ENCODE measurements at regions not wholly inside any gene's neighbourhood (a gene's known extent, or its start where the extent isn't known, plus 50 kb on each side); places are given as distances from the start of the nearest gene placed in this dataset.

DNA sequence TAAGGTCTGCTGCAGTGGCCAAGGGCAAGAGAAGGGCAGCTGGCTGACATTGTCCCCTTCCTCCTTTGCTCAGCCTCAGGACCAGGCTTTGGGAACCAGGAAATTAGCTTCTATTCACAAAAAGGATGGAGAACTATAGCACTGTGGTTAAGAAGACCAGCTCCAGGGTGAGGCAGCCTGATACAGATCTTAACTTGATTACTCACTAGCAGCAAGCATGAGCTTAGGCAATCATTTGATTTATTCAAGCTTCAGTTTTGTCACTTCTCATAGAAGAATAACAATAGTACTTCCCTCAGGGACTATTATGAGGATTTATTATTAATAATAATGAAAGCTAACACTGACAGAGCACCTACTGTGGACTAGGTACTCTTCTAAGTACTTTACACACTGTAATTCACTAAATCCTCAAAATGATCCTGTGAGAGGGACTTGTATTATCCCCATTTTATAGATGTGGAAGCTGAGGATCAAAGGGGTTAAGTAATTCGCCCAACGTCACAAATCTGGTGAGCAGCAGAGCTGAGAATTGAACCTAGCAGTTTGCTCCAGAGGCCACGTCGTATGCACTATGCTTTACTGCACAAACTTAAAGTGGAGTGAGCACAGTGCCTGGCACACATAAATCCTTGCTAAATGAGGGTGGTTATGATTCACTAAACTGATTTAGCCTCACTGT is 130.4 kb upstream of the PAK3 start:
- ATAC-seq, result no peak
- TF ChIP-seq PPARA (CRISPR knock-in tag; IDR thresholded peaks at IDR 0.05; ENCODE audit: borderline replicate concordance) (no peak), TCF4 (CRISPR knock-in tag; IDR thresholded peaks at IDR 0.05; ENCODE audit: borderline replicate concordance) (no peak), ZFP3 (CRISPR knock-in tag; IDR thresholded peaks at IDR 0.05) (no peak), ESRRG (CRISPR knock-in tag; IDR thresholded peaks at IDR 0.05) (no peak), ZNF565 (CRISPR knock-in tag; conservative IDR thresholded peaks at IDR 0.05; ENCODE audit: low read depth) (no peak), ISL1 (CRISPR knock-in tag; IDR thresholded peaks at IDR 0.05) (no peak), OSR1 (CRISPR knock-in tag; IDR thresholded peaks at IDR 0.05) (no peak), SNAI2 (CRISPR knock-in tag; IDR thresholded peaks at IDR 0.05) (no peak), ARNTL (CRISPR knock-in tag; IDR thresholded peaks at IDR 0.05; ENCODE audit: borderline replicate concordance, low read depth) (no peak), ZNF70 (CRISPR knock-in tag; IDR thresholded peaks at IDR 0.05) (no peak)
- TF ChIP-seq, protein P1, sequence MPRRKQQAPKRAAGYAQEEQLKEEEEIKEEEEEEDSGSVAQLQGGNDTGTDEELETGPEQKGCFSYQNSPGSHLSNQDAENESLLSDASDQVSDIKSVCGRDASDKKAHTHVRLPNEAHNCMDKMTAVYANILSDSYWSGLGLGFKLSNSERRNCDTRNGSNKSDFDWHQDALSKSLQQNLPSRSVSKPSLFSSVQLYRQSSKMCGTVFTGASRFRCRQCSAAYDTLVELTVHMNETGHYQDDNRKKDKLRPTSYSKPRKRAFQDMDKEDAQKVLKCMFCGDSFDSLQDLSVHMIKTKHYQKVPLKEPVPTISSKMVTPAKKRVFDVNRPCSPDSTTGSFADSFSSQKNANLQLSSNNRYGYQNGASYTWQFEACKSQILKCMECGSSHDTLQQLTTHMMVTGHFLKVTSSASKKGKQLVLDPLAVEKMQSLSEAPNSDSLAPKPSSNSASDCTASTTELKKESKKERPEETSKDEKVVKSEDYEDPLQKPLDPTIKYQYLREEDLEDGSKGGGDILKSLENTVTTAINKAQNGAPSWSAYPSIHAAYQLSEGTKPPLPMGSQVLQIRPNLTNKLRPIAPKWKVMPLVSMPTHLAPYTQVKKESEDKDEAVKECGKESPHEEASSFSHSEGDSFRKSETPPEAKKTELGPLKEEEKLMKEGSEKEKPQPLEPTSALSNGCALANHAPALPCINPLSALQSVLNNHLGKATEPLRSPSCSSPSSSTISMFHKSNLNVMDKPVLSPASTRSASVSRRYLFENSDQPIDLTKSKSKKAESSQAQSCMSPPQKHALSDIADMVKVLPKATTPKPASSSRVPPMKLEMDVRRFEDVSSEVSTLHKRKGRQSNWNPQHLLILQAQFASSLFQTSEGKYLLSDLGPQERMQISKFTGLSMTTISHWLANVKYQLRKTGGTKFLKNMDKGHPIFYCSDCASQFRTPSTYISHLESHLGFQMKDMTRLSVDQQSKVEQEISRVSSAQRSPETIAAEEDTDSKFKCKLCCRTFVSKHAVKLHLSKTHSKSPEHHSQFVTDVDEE (CRISPR knock-in tag; IDR thresholded peaks at IDR 0.05), result no peak
- TF ChIP-seq, protein P2, sequence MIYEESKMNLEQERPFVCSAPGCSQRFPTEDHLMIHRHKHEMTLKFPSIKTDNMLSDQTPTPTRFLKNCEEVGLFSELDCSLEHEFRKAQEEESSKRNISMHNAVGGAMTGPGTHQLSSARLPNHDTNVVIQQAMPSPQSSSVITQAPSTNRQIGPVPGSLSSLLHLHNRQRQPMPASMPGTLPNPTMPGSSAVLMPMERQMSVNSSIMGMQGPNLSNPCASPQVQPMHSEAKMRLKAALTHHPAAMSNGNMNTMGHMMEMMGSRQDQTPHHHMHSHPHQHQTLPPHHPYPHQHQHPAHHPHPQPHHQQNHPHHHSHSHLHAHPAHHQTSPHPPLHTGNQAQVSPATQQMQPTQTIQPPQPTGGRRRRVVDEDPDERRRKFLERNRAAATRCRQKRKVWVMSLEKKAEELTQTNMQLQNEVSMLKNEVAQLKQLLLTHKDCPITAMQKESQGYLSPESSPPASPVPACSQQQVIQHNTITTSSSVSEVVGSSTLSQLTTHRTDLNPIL (CRISPR knock-in tag; IDR thresholded peaks at IDR 0.05; ENCODE audit: low read depth), result no peak
- TF ChIP-seq, protein P3, sequence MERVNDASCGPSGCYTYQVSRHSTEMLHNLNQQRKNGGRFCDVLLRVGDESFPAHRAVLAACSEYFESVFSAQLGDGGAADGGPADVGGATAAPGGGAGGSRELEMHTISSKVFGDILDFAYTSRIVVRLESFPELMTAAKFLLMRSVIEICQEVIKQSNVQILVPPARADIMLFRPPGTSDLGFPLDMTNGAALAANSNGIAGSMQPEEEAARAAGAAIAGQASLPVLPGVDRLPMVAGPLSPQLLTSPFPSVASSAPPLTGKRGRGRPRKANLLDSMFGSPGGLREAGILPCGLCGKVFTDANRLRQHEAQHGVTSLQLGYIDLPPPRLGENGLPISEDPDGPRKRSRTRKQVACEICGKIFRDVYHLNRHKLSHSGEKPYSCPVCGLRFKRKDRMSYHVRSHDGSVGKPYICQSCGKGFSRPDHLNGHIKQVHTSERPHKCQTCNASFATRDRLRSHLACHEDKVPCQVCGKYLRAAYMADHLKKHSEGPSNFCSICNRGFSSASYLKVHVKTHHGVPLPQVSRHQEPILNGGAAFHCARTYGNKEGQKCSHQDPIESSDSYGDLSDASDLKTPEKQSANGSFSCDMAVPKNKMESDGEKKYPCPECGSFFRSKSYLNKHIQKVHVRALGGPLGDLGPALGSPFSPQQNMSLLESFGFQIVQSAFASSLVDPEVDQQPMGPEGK (CRISPR knock-in tag; IDR thresholded peaks at IDR 0.05; ENCODE audit: borderline replicate concordance), result no peak
- TF ChIP-seq, protein P4, sequence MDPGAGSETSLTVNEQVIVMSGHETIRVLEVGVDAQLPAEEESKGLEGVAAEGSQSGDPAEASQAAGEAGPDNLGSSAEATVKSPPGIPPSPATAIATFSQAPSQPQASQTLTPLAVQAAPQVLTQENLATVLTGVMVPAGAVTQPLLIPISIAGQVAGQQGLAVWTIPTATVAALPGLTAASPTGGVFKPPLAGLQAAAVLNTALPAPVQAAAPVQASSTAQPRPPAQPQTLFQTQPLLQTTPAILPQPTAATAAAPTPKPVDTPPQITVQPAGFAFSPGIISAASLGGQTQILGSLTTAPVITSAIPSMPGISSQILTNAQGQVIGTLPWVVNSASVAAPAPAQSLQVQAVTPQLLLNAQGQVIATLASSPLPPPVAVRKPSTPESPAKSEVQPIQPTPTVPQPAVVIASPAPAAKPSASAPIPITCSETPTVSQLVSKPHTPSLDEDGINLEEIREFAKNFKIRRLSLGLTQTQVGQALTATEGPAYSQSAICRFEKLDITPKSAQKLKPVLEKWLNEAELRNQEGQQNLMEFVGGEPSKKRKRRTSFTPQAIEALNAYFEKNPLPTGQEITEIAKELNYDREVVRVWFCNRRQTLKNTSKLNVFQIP (CRISPR knock-in tag; IDR thresholded peaks at IDR 0.05; ENCODE audit: borderline replicate concordance, low read depth), result no peak

DNA sequence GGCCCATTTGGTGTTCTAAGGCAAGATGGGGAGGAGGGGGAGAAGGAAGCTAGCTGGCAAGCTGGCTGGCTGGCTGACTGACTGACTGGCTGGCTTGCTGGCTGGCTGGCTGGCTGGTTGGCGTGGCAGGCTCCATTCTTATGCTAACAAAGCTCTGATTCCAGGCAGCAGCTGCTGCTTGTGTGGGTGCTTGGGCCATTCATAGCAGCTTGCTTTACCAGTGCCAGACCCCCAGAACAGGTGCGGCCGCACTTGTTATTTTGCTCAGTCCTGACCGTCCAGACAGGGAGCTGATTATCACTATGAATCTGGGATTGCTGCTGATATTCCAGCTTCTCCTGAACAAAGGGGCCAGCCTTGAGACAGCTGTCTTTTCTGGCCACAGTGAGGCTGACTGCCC is 131.2 kb upstream of the PAK3 start:
- TF ChIP-seq CSDC2 (CRISPR knock-in tag; IDR thresholded peaks at IDR 0.05) (no peak), OSR1 (CRISPR knock-in tag; IDR thresholded peaks at IDR 0.05) (no peak), RARB (CRISPR knock-in tag; IDR thresholded peaks at IDR 0.05) (no peak), ZNF565 (CRISPR knock-in tag; conservative IDR thresholded peaks at IDR 0.05; ENCODE audit: low read depth) (no peak)
- TF ChIP-seq, protein P4 (CRISPR knock-in tag; IDR thresholded peaks at IDR 0.05; ENCODE audit: borderline replicate concordance, low read depth), result no peak
- no peak for ATAC-seq

DNA sequence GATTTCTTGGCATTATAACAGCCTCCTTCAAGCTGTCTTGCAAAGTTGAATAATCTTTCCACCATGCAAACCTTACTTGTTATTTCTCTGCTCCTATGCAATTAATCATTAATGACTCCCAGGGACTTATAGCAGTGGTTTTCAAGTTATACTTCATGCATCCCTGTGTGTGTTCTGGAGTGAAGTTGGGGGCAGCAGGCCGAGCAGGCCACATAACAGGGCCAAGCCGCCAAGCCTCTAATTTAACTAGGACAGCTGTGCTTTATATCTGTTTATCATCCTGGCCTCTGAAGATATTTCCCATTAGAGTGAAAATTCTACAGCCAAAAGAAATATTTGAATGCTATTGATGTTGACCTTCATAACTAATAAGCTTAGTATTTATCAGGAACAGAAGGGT is 133.5 kb upstream of the PAK3 start:
- TF ChIP-seq, protein P3 (CRISPR knock-in tag; IDR thresholded peaks at IDR 0.05; ENCODE audit: borderline replicate concordance), result no peak
- no peak for TF ChIP-seq TOX (CRISPR knock-in tag; IDR thresholded peaks at IDR 0.05; ENCODE audit: borderline replicate concordance)
- no peak for TF ChIP-seq CSDC2 (CRISPR knock-in tag; IDR thresholded peaks at IDR 0.05)
- TF ChIP-seq, protein P5, sequence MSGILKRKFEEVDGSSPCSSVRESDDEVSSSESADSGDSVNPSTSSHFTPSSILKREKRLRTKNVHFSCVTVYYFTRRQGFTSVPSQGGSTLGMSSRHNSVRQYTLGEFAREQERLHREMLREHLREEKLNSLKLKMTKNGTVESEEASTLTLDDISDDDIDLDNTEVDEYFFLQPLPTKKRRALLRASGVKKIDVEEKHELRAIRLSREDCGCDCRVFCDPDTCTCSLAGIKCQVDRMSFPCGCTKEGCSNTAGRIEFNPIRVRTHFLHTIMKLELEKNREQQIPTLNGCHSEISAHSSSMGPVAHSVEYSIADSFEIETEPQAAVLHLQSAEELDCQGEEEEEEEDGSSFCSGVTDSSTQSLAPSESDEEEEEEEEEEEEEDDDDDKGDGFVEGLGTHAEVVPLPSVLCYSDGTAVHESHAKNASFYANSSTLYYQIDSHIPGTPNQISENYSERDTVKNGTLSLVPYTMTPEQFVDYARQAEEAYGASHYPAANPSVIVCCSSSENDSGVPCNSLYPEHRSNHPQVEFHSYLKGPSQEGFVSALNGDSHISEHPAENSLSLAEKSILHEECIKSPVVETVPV (CRISPR knock-in tag; IDR thresholded peaks at IDR 0.05), result no peak
- TF ChIP-seq RARB (CRISPR knock-in tag; IDR thresholded peaks at IDR 0.05), result no peak
- ATAC-seq, result no peak
